Mammary epithelial cell (primary cell): ENCODE measurements at regions not wholly inside any gene's neighbourhood (a gene's known extent, or its start where the extent isn't known, plus 50 kb on each side); places are given as distances from the start of the nearest gene placed in this dataset.

Experiments used
- EZH2 ChIP-seq: IDR thresholded peaks from 2 replicates; pipeline ENCODE4 v1.6.1; 2012; ENCODE audit warnings: low read length, inconsistent platforms, borderline replicate concordance
- TF ChIP-seq, protein P1 (sequence below), 2 donors: IDR thresholded peaks in 1 of 2; conservative IDR thresholded peaks in 1 of 2; 2 replicates each; pipeline ENCODE4 v1.5.1; 2011 to 2012; ENCODE audit warnings: inconsistent platforms in 2 of 2, low read length in 2 of 2, mild to moderate bottlenecking in 2 of 2, control low read depth in 1 of 2, low read depth in 1 of 2; ENCODE audit not compliant: insufficient read depth in 1 of 2; ENCODE audit errors: extremely low read depth in 1 of 2

DNA sequence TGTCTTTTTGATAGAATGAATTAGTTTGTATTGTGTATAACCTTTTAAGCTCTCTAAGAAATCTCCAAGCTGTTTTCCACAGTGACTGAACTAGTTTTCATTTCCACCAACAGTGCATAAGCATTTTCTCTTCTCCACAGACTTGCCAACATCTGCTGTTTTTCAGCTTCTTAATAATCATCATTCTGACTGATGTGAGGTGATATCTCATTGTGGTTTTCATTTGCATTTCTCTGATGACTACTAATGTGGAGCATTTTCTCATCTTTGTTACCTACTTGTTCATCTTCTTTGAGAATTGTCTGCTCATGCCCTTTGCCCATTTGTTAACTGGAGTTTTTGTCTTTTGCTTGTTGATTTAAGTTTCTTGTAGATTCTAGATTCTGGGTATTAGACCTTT is 777.5 kb downstream of the OTOL1 start:
- TF ChIP-seq, protein P1, sequence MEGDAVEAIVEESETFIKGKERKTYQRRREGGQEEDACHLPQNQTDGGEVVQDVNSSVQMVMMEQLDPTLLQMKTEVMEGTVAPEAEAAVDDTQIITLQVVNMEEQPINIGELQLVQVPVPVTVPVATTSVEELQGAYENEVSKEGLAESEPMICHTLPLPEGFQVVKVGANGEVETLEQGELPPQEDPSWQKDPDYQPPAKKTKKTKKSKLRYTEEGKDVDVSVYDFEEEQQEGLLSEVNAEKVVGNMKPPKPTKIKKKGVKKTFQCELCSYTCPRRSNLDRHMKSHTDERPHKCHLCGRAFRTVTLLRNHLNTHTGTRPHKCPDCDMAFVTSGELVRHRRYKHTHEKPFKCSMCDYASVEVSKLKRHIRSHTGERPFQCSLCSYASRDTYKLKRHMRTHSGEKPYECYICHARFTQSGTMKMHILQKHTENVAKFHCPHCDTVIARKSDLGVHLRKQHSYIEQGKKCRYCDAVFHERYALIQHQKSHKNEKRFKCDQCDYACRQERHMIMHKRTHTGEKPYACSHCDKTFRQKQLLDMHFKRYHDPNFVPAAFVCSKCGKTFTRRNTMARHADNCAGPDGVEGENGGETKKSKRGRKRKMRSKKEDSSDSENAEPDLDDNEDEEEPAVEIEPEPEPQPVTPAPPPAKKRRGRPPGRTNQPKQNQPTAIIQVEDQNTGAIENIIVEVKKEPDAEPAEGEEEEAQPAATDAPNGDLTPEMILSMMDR (conservative IDR thresholded peaks at IDR 0.05 in 1 of 2, IDR thresholded peaks at IDR 0.05 in 1 of 2; ENCODE audit: extremely low read depth in 1 of 2, insufficient read depth in 1 of 2, low read depth in 1 of 2, low read length in 2 of 2) = no peak
- no peak for TF ChIP-seq EZH2
